Transverse colon (tissue), 4 donors: ENCODE measurements at regions not wholly inside any gene's neighbourhood (a gene's known extent, or its start where the extent isn't known, plus 50 kb on each side); places are given as distances from the start of the nearest gene placed in this dataset.

ENCODE experiments used
- DNase-seq: peaks from one replicate; pipeline ENCODE4 v3.0.0-alpha.2; 2019
- H3K27ac ChIP-seq, 4 donors: fragments of 200-600 bp; sonication (generic); 2 replicates each; pipeline ENCODE4 v1.5.1; 2016 to 2018; ENCODE audit warnings: inconsistent platforms in 4 of 4
- H3K27me3 ChIP-seq: fragments of 200-600 bp; sonication (generic); 2 replicates; pipeline ENCODE4 v1.5.1; 2017; ENCODE audit warnings: inconsistent platforms
- H3K36me3 ChIP-seq, 4 donors: fragments of 200-600 bp; sonication (generic); 2 replicates each; pipeline ENCODE4 v1.5.1; 2017 to 2019; ENCODE audit warnings: inconsistent platforms in 4 of 4
- H3K4me1 ChIP-seq, 4 donors: fragments of 200-600 bp; sonication (generic); 2 replicates each; pipeline ENCODE4 v1.5.1; 2017 to 2020; ENCODE audit warnings: inconsistent platforms in 4 of 4
- H3K4me3 ChIP-seq, 4 donors: fragments of 200-600 bp; sonication (generic); 1 replicate in 1 of 4; 2 replicates in 3 of 4; pipeline versions ENCODE4 v1.5.1 to v1.6.1; 2017 to 2019; ENCODE audit warnings: inconsistent platforms in 4 of 4
- H3K9me3 ChIP-seq, 2 donors: fragments of 200-600 bp; sonication (generic); 2 replicates each; pipeline ENCODE4 v1.5.1; 2017 to 2019; ENCODE audit warnings: inconsistent platforms in 2 of 2
- EP300 ChIP-seq: sonication (generic); formaldehyde crosslinking; IDR thresholded peaks from one replicate; pipeline ENCODE4 v1.6.1; 2017; ENCODE audit warnings: antibody characterized with exemption, low read depth
- POLR2A ChIP-seq: fragments of 450-650 bp; IDR thresholded peaks from one replicate; pipeline ENCODE4 v1.6.1; 2016; ENCODE audit warnings: antibody characterized with exemption, mild to moderate bottlenecking, moderate library complexity
- POLR2AphosphoS5 ChIP-seq, 3 donors: sonication (generic); formaldehyde crosslinking; IDR thresholded peaks; one replicate each; pipeline ENCODE4 v1.6.1; 2016; ENCODE audit warnings: antibody characterized with exemption in 3 of 3
- WGBS, 2 donors: methylation state at CpG; one replicate each; pipeline ENCODE4 v1.1.5; 2018; ENCODE audit warnings: low coverage in 1 of 2; 5-methylcytosine and 5-hydroxymethylcytosine counted together
- in situ Hi-C, 4 donors: fragments of 200-750 bp; cut with MboI; loops; one replicate each; pipeline versions ENCODE4 v1.15.0 to v1.15.1; 2017; ENCODE audit warnings: low sequenced_read_pairs in 3 of 4, low pct_ligation_motif_present in 1 of 4, low pct_unique_long_range_greater_than_20kb in 1 of 4
- intact Hi-C: fragments of 100-400 bp; cut with DNase I; formaldehyde crosslinking; loops from one replicate; pipeline ENCODE4 v1.15.1; 2023; ENCODE audit warnings: low total_unique reads
- TF ChIP-seq, protein P1 (sequence below), 5 experiments: fragments of 200-600 bp in 3 of 5; fragments of 450-650 bp in 2 of 5; sonication (generic) in 3 of 5; IDR thresholded peaks; 1 replicate in 2 of 5; 2 replicates in 3 of 5; pipeline ENCODE4 v1.5.1; 2016 to 2017; ENCODE audit warnings: antibody characterized with exemption in 5 of 5, inconsistent platforms in 3 of 5, mild to moderate bottlenecking in 2 of 5, moderate library complexity in 1 of 5

GRCh38 chr6:167714152-167714551 lies 112.6 kb upstream of the AFDN start:
- no peak for DNase-seq
- Histone ChIP-seq H3K36me3 (no peaks in the 10 kb centered on the region), H3K27me3 (peaks cover 3% of the 10 kb centered on the region), H3K4me3 (no peak overlapping the region), H3K4me1 (peaks cover 0 to 17% (median 10%) of the 10 kb centered on the region in 4 donors), H3K9me3 (no peaks in the 10 kb centered on the region), H3K27ac (no peak overlapping the region)
- intact Hi-C loops = no loop called here
- TF ChIP-seq, protein P1, sequence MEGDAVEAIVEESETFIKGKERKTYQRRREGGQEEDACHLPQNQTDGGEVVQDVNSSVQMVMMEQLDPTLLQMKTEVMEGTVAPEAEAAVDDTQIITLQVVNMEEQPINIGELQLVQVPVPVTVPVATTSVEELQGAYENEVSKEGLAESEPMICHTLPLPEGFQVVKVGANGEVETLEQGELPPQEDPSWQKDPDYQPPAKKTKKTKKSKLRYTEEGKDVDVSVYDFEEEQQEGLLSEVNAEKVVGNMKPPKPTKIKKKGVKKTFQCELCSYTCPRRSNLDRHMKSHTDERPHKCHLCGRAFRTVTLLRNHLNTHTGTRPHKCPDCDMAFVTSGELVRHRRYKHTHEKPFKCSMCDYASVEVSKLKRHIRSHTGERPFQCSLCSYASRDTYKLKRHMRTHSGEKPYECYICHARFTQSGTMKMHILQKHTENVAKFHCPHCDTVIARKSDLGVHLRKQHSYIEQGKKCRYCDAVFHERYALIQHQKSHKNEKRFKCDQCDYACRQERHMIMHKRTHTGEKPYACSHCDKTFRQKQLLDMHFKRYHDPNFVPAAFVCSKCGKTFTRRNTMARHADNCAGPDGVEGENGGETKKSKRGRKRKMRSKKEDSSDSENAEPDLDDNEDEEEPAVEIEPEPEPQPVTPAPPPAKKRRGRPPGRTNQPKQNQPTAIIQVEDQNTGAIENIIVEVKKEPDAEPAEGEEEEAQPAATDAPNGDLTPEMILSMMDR (IDR thresholded peaks at IDR 0.05) = no peak
- TF ChIP-seq EP300 (no peak), POLR2A (no peak), POLR2AphosphoS5 (IDR thresholded peaks at IDR 0.05) (no peak)
- WGBS, 2 donors = 60 to 66% methylated on average over 1 to 8 of the region's 8 CpGs
- in situ Hi-C loops = no loop called here

DNA sequence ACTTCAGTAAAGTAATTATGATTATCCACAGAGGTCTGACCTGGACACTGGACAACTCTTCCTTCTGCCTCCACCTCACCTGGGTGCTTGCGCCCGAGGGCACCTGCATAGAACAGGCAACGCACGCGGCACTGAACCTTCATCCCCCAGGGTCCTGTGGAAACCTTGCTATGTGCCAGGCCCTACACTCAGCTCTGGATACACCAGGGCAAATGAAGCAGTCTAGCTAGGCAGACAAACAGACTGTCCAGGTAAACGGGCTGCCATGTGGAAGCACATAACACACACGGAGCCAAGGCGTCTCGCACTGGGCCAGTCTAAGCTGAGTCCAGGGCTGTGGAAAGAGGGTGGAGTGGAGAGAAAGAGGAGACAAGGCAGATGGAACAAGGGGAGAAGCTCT lies 109.3 kb upstream of the AFDN start:
- no peak overlapping the region for H3K4me3 ChIP-seq
- in situ Hi-C loops (no loop called here), intact Hi-C loops (no loop called here)
- peaks cover 0 to 6% (median 3%) of the 10 kb centered on the region in 4 donors for H3K4me1 ChIP-seq
- no peaks in the 10 kb centered on the region for H3K9me3 ChIP-seq
- H3K27me3 ChIP-seq = peaks cover 3% of the 10 kb centered on the region
- WGBS, 2 donors = 96 to 100% methylated on average over 2 to 9 of the region's 9 CpGs
- no peak overlapping the region for H3K27ac ChIP-seq
- H3K36me3 ChIP-seq = no peaks in the 10 kb centered on the region
- no peak for DNase-seq
- TF ChIP-seq POLR2AphosphoS5 (IDR thresholded peaks at IDR 0.05) (no peak), POLR2A (no peak), EP300 (no peak)
- TF ChIP-seq, protein P1 (IDR thresholded peaks at IDR 0.05) = no peak

GRCh38 chr6:167717867-167718266 lies 108.8 kb upstream of the AFDN start:
- Histone ChIP-seq H3K27ac (no peak overlapping the region), H3K36me3 (no peaks in the 10 kb centered on the region), H3K4me1 (peaks cover 0 to 2% (median under 1%) of the 10 kb centered on the region in 4 donors), H3K9me3 (no peaks in the 10 kb centered on the region), H3K27me3 (peaks cover 3% of the 10 kb centered on the region), H3K4me3 (no peak overlapping the region)
- no peak for DNase-seq
- intact Hi-C loops (no loop called here), in situ Hi-C loops (no loop called here)
- TF ChIP-seq POLR2AphosphoS5 (IDR thresholded peaks at IDR 0.05) (no peak), POLR2A (no peak), EP300 (no peak)
- 83 to 98% methylated on average over 1 to 2 of the region's 2 CpGs for WGBS, 2 donors

GRCh38 chr6:167719920-167720319 lies 106.8 kb upstream of the AFDN start:
- in situ Hi-C loops = no loop called here
- WGBS, 2 donors = 87 to 94% methylated on average over 17 to 23 of the region's 23 CpGs
- TF ChIP-seq EP300 (no peak), POLR2A (no peak), POLR2AphosphoS5 (IDR thresholded peaks at IDR 0.05) (no peak)
- TF ChIP-seq, protein P1 (IDR thresholded peaks at IDR 0.05) = no peak
- DNase-seq = no peak
- no peaks in the 10 kb centered on the region for H3K4me1 ChIP-seq
- no peak overlapping the region for H3K27ac ChIP-seq
- intact Hi-C loops = no loop called here
- no peak overlapping the region for H3K4me3 ChIP-seq
- H3K9me3 ChIP-seq = no peaks in the 10 kb centered on the region
- no peaks in the 10 kb centered on the region for H3K27me3 ChIP-seq
- no peaks in the 10 kb centered on the region for H3K36me3 ChIP-seq
